HepG2 (cell line): ENCODE measurements at regions not wholly inside any gene's neighbourhood (a gene's known extent, or its start where the extent isn't known, plus 50 kb on each side); places are given as distances from the start of the nearest gene placed in this dataset.

Experiments
- ATAC-seq: fragments of 200-7000 bp; cut with Tn5 transposase; 3 replicates; pipeline ENCODE4 v1.9.1; 2020; ENCODE audit warnings: mild to moderate bottlenecking, moderate library complexity
- BruUV-seq: library from RNA; stranded (reverse); fragments of 400-500 nt; replicated peaks from 2 replicates; lab custom pipeline; 2021; lab: Mats Ljungman, UMichigan
- CTCF ChIA-PET: fragments of 300-600 bp; formaldehyde crosslinking; extraction: SDS; loops from one replicate; lab custom pipeline; 2021; ENCODE audit warnings: low total read pairs, inconsistent platforms, low intra/inter-chr PET ratio; lab: Yijun Ruan, JAX
- POLR2A ChIA-PET: fragments of 350-600 bp; sonication (Branson Sonifier 250); formaldehyde crosslinking; loops from one replicate; lab custom pipeline; 2020; ENCODE audit warnings: antibody characterized with exemption, inconsistent platforms; lab: Yijun Ruan, JAX
- DNase-seq: peaks from one replicate; pipeline ENCODE4 v3.0.0-alpha.2; 2015; ENCODE audit warnings: low spot score
- FAIRE-seq: peaks from 3 replicates; lab custom pipeline; 2011; peaks lifted over from hg19 to GRCh38; lab: Jason Lieb, UNC
- H2AFZ ChIP-seq: one replicate; pipeline ENCODE4 v1.6.1; 2011; ENCODE audit warnings: low read length, inconsistent platforms
- H3K27ac ChIP-seq: fragments of 300-600 bp; 3 replicates; pipeline ENCODE4 v1.8.0; 2011; ENCODE audit warnings: mixed run types, mild to moderate bottlenecking, mixed read lengths, low read length, inconsistent platforms; ENCODE audit not compliant: insufficient read depth; ENCODE audit errors: extremely low read length
- H3K27me3 ChIP-seq, 2 experiments: fragments of 200-600 bp in 1 of 2; 2 replicates in 1 of 2; 3 replicates in 1 of 2; pipeline versions ENCODE4 v1.6.0 to v1.8.0; 2011; ENCODE audit warnings: low read length in 2 of 2, mild to moderate bottlenecking in 2 of 2, moderate library complexity in 2 of 2, inconsistent platforms in 1 of 2; ENCODE audit not compliant: insufficient read depth in 2 of 2, control insufficient read depth in 1 of 2
- H3K36me3 ChIP-seq, 2 experiments: fragments of 200-600 bp in 1 of 2; replicated peaks in 1 of 2; 2 replicates in 1 of 2; 3 replicates in 1 of 2; pipeline versions ENCODE4 v1.5.1 to v1.8.0; 2011; ENCODE audit warnings: low read length in 2 of 2, inconsistent platforms in 1 of 2; ENCODE audit not compliant: insufficient read depth in 2 of 2, control insufficient read depth in 1 of 2
- H3K4me1 ChIP-seq: 2 replicates; pipeline ENCODE4 v1.5.1; 2012; ENCODE audit warnings: low read length, inconsistent platforms; ENCODE audit not compliant: insufficient read depth
- H3K4me2 ChIP-seq: 2 replicates; pipeline ENCODE4 v1.6.0; 2011; ENCODE audit warnings: low read depth, low read length, inconsistent platforms
- H3K4me3 ChIP-seq, 3 experiments: fragments of 200-600 bp in 1 of 3; sonication (generic), shearing (Covaris generic) in 1 of 3; replicated peaks in 1 of 3; 2 replicates each; pipeline ENCODE4 v1.5.1; 2011 to 2016; ENCODE audit warnings: low read length in 3 of 3, inconsistent platforms in 2 of 3, low read depth in 2 of 3, mild to moderate bottlenecking in 2 of 3, control low read depth in 1 of 3, mixed read lengths in 1 of 3; ENCODE audit not compliant: insufficient read depth in 1 of 3
- H3K79me2 ChIP-seq: one replicate; pipeline ENCODE4 v1.6.1; 2011; ENCODE audit warnings: low read length, inconsistent platforms; ENCODE audit not compliant: insufficient read depth
- H3K9ac ChIP-seq: 2 replicates; pipeline ENCODE4 v1.6.0; 2011; ENCODE audit warnings: mild to moderate bottlenecking, low read depth, low read length, inconsistent platforms; ENCODE audit not compliant: insufficient read depth
- H3K9me3 ChIP-seq: 2 replicates; pipeline ENCODE4 v1.5.1; 2012; ENCODE audit warnings: mild to moderate bottlenecking, low read length
- H4K20me1 ChIP-seq: 2 replicates; pipeline ENCODE4 v1.6.0; 2011; ENCODE audit warnings: inconsistent platforms, mild to moderate bottlenecking, low read length, moderate library complexity; ENCODE audit not compliant: insufficient read depth
- ARID5B ChIP-seq: IDR thresholded peaks from 2 replicates; pipeline ENCODE4 v1.4.0; 2020; ENCODE audit warnings: mild to moderate bottlenecking, missing genetic modification reagents
- CEBPG ChIP-seq: IDR thresholded peaks from 2 replicates; pipeline ENCODE4 v1.6.1; 2016
- EP300 ChIP-seq, 3 experiments: sonication (generic) in 1 of 3; formaldehyde crosslinking in 1 of 3; IDR thresholded peaks; 2 replicates each; pipeline versions ENCODE4 v1.5.1 to v1.6.1; 2011 to 2020; ENCODE audit warnings: low read depth in 2 of 3, low read length in 2 of 3, borderline replicate concordance in 1 of 3, improper control_type of control experiment in 1 of 3, mild to moderate bottlenecking in 1 of 3, missing genetic modification reagents in 1 of 3, moderate library complexity in 1 of 3
- FOXP1 ChIP-seq, 2 experiments: fragments of 450-650 bp in 1 of 2; IDR thresholded peaks; 2 replicates each; pipeline ENCODE4 v1.6.1; 2017 to 2018; ENCODE audit warnings: antibody characterized with exemption in 1 of 2
- PAXIP1 ChIP-seq: sonication (generic); formaldehyde crosslinking; conservative IDR thresholded peaks from 2 replicates; pipeline ENCODE4 v1.4.0; 2020; ENCODE audit warnings: mild to moderate bottlenecking, missing genetic modification reagents, moderate library complexity
- PHF21A ChIP-seq: sonication (generic); formaldehyde crosslinking; IDR thresholded peaks from 2 replicates; pipeline ENCODE4 v1.5.0; 2020; ENCODE audit warnings: mild to moderate bottlenecking, missing genetic modification reagents
- SOX13 ChIP-seq, 3 experiments: fragments of 450-650 bp in 1 of 3; sonication (generic) in 1 of 3; formaldehyde crosslinking in 1 of 3; IDR thresholded peaks in 2 of 3; conservative IDR thresholded peaks in 1 of 3; 2 replicates each; pipeline versions ENCODE4 v1.5.0 to v1.6.1; 2016 to 2020; ENCODE audit warnings: antibody characterized with exemption in 1 of 3, mild to moderate bottlenecking in 1 of 3, missing compliant biosample characterization in 1 of 3, missing genetic modification reagents in 1 of 3, moderate library complexity in 1 of 3
- ZBTB3 ChIP-seq: sonication (generic); formaldehyde crosslinking; IDR thresholded peaks from 2 replicates; pipeline ENCODE4 v1.4.0; 2020; ENCODE audit warnings: low read depth, mild to moderate bottlenecking, moderate library complexity, missing genetic modification reagents, borderline replicate concordance
- ZNF362 ChIP-seq: sonication (generic); formaldehyde crosslinking; IDR thresholded peaks from 2 replicates; pipeline ENCODE4 v1.4.0; 2020; ENCODE audit warnings: missing genetic modification reagents, mild to moderate bottlenecking, borderline replicate concordance
- ZNF563 ChIP-seq: sonication (generic); formaldehyde crosslinking; IDR thresholded peaks from 2 replicates; pipeline ENCODE4 v1.8.0; 2022; ENCODE audit warnings: mild to moderate bottlenecking, moderate library complexity, missing genetic modification reagents
- WGBS: methylation state at CpG from one replicate; pipeline ENCODE4 v1.1.6; 2017; ENCODE audit warnings: low lambda C conversion rate; 5-methylcytosine and 5-hydroxymethylcytosine counted together
- in situ Hi-C: cut with HindIII; loops from 2 replicates; pipeline ENCODE4 v1.10.0; 2017; ENCODE audit warnings: low pct_unique_long_range_greater_than_20kb; ENCODE audit not compliant: extremely low pct_ligation_motif_present
- intact Hi-C: fragments of 100-400 bp; cut with micrococcal nuclease; formaldehyde crosslinking; loops from one replicate; pipeline ENCODE4 v1.10.0; 2022; ENCODE audit not compliant: unreplicated experiment

- Histone ChIP-seq H2AFZ (no peak overlapping the region), H3K36me3 (no peaks in the 10 kb centered on the region), H3K9me3 (no peaks in the 10 kb centered on the region), H3K27me3 (no peaks in the 10 kb centered on the region), H3K79me2 (no peaks in the 10 kb centered on the region), H4K20me1 (no peaks in the 10 kb centered on the region), H3K9ac (no peak overlapping the region), H3K4me2 (no peak overlapping the region; the same call in 1 of the 2 replicates), H3K4me3 (no peak overlapping the region), H3K4me1 (peaks cover 16% of the 10 kb centered on the region), H3K27ac (no peak overlapping the region)
- CTCF ChIA-PET = no interaction called here
- in situ Hi-C loops (no loop called here), intact Hi-C loops (no loop called here)
- ATAC-seq = peak; percentile 85
- no peak for FAIRE-seq
- DNase-seq = peak; percentile 47
- POLR2A ChIA-PET = interaction anchor here (0.7 kb wide), 1 partner anchor 12 kb away, joined by 3 read pairs; no protein-coding TSS in a partner anchor
- no TSS peak for BruUV-seq
- WGBS = 0% methylated on average over 3 of the region's 3 CpGs
- TF ChIP-seq PHF21A (CRISPR knock-in tag) = no peak
- peak; percentile 86 for TF ChIP-seq ZNF362
- no peak for TF ChIP-seq SOX13 (IDR thresholded peaks at IDR 0.05)
- TF ChIP-seq SOX13 (CRISPR knock-in tag; conservative IDR thresholded peaks at IDR 0.05 in 1 of 2, IDR thresholded peaks at IDR 0.05 in 1 of 2) = peak in 1 of 2 experiments; percentile 45; a peak in 1 of 4 replicates
- TF ChIP-seq ZNF563 (CRISPR knock-in tag) = no peak
- TF ChIP-seq CEBPG (CRISPR knock-in tag) = peak; percentile 29; the same call in 1 of the 2 replicates
- peak; percentile 54 for TF ChIP-seq PAXIP1 (CRISPR knock-in tag)
- peak; percentile 68; the same call in 1 of the 2 replicates for TF ChIP-seq ZBTB3 (CRISPR knock-in tag)
- TF ChIP-seq FOXP1 (IDR thresholded peaks at IDR 0.05) = no peak
- TF ChIP-seq FOXP1 (CRISPR knock-in tag; IDR thresholded peaks at IDR 0.05) = peak; percentile 76
- peak; percentile 52; the same call in 1 of the 2 replicates for TF ChIP-seq ARID5B (CRISPR knock-in tag)
- peak in 1 of 2 experiments; percentile 24; a peak in 1 of 4 replicates for TF ChIP-seq EP300 (IDR thresholded peaks at IDR 0.05; ENCODE audit: low read depth in 2 of 2, low read length in 2 of 2)
- TF ChIP-seq EP300 (CRISPR knock-in tag; IDR thresholded peaks at IDR 0.05; ENCODE audit: borderline replicate concordance) = no peak
Observed at GRCh38 chr18:66874812-66875474, 271.1 kb upstream of the CDH19 start.
